ENCODE measurements at regions not wholly inside any gene's neighbourhood (a gene's known extent, or its start where the extent isn't known, plus 50 kb on each side); places are given as distances from the start of the nearest gene placed in this dataset.
"Not testable (repeated sequence)": the region's sequence is repeated elsewhere in the genome, so short reads cannot be mapped to it uniquely, and the experiment has no call there.

DNA sequence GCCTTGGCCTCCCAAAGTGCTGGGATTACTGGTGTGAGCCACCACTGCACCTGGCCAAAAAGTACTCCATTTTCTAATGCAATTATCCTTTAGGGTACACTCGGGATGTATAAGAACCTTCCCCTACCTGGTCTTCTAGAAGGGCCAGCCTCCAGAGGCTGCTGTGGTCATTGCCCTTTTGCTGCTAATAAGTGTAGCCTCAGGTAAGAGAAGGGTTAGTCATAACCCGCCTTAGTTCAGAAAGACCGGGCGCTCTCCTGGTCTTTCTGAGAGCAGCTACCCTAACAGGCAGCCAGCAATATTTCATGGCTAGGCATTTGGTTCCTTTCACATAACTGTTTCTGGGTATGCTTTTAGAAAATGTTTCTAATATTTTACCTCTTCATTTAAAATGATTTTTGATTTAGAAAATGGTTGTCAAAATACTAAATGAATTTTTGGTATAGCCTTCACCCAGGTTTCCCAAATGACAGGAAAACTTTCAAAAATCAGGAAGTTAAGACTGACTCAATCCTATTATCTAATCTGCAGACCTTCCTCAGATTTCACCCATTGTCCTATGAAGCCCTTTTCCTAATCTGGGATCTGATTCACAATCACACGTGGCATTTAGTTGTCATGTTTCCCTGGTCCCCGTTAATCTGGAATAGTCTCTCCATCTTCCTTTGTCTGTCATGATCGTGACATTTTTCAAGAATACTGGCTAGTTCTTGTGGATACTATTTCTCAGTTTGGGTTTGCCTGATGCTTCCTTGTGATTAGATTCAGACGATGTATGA, 479.0 kb downstream of the SIPA1L2 start:
- no peak for DNase-seq

DNA sequence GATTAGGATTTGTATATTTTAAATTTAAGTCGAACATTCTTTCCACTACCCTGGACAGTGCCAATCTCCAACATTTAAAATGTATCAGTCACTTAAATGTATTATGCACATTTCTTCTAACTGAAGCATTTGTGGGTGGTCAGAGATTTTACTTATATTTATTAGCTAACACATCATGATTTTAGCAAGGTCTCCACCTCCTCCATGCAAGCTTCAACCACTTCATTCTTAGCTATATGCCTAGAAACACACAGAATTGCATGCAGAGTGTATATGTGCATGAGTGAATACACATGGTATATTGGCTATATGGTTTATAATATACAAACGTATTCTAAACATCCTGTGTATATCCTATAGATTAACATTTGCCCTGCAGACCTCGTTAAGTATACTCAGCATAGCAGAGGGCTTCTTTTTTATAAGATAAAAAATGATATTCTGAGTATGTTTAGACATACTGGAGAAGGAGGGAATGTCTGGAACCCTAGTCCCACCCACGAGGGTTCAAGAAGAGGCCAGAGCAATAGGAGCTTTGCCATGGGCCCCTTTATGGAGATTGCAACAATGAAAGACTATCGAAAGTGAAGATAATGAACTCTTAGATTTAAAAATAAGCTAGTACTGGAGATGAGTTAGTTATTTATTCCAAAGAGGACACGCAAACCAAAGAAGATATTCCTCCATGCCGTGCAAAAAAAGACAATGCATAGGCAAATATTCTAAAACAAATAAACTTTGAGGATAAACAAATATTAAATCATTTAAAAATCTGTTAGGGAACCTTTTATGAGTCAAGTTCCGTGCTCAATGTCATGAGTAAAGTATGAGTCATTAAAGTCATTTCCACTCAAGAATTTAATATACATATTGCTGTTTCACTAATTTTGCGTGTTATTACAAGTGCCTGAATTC, 480.4 kb downstream of the SIPA1L2 start:
- DNase-seq = peak; percentile 54

DNA sequence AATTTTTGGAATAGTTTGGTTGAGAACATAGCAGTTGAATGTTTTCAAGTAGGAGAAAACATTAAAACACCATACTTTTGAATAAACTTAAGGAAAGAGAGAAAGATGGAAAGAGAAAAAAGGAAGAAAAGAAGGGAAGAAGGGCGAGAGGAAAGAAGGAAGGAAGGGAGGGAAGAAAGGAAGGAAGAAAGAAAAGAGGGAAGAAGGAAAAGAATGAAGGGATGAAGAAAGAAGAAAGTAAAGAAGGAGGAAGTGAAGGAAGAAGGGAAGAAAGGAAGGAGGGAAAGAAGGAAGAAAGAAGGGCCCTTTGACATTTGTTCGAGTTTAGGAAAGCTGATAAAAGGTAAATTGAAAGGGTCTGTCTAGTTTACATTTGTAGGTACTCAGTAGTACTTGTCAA, 482.7 kb downstream of the SIPA1L2 start:
- DNase-seq = no peak

DNA sequence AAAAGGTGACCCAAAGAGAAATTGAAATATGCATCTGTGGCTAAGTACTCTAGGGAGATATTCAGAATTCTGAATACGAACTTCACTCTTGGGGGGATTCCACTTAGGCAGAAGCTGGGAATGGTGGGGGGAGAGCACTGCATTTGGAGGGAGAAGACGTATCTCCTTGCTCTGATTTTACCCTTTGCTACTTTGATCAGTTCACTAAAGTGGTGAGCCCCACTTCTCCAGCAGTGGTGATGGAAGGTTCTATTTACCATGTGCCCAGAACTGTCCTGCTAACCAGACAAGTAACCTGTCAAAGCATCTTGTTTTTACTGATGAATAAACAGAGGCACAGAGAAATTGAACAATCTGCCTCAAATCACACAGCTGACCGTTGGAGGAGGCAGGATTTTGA, 483.4 kb downstream of the SIPA1L2 start:
- DNase-seq = no peak

DNA sequence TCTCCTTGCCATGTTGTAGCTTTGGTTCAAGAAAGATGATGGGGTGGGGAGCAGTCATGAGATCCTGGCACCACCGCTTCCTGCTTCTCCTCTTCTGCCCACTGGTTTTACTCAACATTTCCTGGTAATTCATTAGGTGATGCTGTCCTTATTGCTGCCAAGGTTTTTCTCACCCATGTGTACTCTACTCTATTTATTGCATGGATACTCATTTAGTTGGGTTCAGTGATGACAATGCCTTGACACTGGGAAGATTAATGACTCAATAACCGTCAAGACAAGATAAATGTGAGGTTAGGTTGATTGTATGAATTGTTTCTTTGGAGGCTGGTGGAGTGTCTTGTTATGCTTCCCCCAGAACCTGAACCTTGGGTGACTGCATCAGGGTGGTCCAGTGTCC, 484.2 kb downstream of the SIPA1L2 start:
- peak; percentile 45 for DNase-seq

DNA sequence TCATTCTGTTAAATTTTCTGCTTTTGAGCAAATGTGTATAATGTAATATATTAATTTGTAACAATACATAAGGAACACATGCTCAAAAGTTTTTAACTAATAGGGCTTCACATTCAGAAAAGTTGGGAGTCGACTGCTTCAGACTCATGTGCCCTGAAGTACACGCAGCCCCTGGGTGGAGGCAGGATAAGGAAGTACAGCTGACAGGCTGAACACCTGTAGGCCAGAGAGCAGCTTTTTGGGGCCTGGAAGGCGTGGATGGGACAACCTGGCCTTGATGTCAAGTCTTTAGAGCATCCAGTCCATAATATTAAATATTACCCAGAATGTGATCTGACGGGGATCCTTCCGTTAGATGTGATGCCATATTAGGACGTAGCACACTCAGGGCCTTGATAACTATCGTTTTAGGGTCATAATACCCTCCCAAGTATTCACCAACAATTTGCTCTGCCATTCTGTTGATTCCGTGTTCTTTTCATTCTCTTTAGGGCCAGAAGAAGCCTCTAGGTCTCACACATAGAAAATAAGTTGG, 485.2 kb downstream of the SIPA1L2 start:
- DNase-seq = no peak

DNA sequence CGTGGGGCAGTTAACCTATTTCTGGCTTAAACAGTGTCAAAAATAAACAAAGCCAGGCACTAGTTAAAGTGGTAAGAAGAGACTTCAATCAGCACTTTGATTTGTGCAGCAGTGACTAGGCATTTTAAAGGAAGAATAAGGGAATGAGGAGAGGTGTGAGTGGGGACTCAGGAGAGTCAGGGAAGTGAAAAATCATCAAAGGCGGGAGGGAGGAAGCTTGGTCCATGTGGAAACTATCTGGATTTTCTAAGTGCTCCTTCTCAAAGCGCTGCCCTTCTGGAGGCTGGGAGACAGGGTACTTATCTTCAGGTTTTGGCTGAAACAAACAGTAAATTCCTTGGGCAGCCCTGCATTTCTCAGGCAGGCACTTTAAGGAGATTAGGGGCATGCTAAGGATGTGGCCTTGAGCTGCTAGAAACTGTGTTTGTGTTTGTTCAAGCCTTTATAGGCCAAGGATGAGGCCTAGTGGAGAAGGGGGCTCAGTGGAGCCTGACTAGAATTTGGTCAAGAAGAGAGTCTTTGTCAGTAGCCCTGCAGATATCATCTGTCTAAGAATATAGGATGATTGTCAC, 486.5 kb downstream of the SIPA1L2 start:
- peak; percentile 2 for DNase-seq

DNA sequence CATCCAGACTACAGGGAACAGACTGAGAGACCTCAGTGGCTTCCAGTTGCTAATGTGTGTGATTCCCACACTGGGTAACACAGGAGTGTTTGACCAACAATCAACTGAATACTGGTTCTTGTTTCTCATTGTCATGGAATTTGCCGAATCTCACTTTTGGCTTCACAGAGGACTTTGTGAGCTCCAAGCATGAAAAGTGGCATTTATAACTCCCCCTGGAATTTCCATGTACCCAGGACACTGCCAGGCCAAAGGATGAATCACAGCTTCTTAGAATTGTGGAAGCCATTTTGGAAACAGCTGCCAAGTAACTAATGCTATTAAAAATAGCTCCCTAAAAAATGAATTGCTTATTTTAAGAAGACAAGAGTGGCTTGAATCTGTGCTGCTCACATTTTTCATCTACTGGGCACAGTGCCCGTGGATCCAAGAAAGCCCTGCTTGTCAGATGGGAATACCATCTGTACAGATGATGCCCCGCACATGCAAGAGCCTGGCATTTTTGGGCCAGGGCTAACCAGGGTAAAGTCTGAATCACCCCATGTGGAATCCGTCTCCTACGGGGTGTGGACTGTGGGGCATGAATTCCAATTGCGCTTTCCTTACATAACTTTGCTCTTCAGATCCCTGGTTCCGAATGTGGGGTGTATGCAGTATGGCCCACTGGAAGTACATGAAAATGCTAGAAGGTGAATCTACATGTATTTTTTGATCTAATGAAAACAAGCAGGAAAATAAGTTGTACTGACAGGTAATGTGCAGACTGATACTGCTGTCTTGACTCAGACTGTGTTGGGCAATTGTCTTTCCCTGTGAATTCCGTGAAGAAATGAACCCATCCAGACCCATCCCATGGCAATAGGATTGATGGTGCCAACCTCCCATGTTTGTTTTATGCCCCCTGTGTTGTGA, 487.3 kb downstream of the SIPA1L2 start:
- DNase-seq = peak; percentile 85

DNA sequence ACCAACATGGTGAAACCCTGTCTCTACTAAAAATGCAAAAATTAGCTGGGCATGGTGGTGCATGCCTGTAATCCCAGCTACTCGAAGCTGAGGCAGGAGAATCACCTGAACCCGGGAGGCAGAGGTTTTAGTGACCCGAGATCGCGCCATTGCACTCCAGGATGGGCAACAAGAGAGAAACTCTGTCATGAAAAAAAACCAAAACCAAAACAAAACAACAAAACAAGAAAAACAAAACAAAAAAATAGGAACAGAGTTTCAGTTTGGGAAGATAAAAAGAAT, 488.8 kb downstream of the SIPA1L2 start:
- not testable (repeated sequence) for DNase-seq

DNA sequence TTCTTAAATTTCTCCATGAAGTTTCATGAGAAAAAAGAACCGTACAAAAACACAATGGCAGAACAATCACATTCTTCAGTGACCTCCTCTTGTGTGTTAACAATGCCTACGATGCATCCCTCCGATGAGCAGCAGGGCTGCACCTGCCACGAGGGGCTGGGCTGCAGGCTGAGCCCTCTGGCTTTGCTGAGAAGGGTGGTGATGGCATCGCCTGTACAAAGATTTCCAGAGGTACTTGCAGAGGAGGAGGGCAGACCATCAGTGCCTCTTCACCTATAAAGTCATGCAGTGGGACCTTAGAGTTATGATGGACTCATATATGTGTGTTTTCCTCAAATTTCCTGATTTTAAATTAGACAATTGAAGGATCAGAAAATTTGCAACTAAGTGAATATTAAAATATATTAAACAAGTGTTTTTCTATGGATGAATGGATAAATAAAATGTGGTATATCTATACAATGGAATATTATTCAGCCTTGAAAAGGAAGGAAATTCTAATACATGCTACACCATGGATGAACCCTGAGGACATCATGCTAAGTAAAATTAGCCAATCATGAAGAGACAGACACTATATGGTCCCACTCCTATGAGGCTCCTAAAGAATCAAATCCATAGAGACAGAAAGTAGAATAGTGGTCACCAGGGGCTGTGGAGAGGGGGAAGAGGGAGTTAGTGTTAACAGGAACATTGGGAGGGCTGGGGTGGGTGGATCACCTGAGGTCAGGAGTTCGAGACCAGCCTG, 489.3 kb downstream of the SIPA1L2 start:
- DNase-seq = no peak

DNA sequence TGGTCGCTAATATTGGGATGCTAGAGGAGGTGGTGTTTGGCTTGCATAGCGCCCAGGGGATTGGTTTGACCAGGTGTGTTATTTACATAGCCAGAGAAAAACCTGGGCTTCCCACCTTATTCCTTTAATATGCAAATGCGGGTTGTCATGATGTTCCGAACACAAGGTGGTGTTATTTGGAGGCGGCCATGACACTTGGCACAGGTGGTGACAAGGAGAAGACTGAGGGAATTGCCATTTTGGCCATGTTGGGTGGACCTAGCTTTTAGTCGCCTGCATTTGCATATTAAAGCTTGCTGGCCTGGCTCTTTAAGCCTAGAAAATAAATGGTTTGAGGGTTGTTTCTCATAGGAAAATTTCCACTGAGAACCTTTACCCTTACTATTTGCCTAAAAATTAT, 490.5 kb downstream of the SIPA1L2 start:
- DNase-seq = no peak

DNA sequence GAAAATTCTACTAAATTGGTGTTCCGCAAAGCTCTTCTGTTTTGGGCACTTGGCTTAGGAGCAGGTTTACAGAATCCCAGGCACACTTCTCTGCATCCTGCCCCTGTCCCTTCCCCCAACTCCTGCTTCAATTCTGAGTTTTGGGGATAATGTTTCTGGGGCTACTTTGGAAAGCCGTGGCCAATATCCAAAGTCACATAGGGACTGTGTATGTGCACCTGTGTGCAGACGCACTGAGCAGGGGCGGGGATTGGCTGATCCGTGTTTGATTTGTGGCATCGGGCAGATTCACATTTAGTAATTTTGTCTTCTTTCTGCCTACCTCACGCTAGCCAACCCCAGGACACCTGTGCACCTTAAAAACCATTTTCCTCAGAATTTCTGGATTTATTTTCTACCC, 491.9 kb downstream of the SIPA1L2 start:
- no peak for DNase-seq

DNA sequence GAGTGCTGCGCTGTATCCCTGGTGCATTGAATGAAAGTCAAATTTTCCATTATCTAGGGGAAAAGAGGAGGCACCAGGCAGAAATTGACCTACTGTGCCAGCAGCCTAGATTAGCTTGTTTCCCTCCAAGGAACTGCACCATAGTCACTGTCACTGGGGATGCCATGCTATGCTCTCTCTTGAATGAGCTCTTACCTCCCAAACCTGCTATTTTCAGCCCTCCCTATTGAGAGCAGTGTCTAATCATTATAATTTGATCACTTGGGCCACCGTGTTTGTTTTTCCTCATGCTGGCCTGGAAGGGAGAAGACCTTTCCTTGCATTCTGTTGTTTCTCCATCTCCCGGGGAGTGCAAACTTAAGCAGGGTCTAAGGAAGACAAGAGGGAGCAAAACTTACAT, 492.9 kb downstream of the SIPA1L2 start:
- DNase-seq = no peak

DNA sequence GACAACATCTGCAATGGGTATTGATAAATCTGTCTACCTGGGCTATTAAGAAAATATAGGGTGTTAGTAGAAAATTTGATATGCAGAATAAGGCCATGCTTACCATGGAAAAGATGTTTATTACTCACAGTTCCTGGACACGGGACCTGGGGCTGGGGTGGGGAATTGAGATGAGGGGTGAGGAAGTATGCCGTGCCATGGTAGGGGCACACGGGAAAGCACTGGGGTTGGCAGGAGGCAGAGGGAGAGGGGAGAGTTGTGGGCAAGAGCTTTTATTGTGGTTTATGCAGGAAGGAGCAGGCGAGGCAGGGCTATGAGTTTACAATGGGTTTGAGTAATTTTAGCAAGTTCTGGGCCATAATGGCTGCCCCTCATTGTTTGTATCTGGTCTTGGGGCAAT, 493.8 kb downstream of the SIPA1L2 start:
- no peak for DNase-seq

DNA sequence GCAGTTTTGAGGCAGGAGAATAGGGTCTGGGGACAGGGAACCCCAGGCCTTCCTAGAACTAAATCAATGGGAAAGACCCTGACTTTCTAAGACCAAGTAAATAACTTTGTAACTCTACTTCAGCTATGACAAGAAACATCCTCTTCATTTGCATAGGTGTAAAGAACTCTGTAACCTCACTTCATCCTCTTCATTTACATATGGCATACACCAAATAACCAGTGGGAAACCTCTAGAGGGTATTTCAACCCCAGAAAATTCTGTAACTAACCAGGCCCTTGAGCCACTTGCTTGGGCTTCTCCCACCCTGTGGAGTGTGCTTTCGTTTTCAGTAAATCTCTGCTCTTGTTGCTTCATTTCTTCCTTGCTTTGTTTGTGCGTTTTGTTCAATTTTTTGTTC, 495.6 kb downstream of the SIPA1L2 start:
- DNase-seq = no peak

DNA sequence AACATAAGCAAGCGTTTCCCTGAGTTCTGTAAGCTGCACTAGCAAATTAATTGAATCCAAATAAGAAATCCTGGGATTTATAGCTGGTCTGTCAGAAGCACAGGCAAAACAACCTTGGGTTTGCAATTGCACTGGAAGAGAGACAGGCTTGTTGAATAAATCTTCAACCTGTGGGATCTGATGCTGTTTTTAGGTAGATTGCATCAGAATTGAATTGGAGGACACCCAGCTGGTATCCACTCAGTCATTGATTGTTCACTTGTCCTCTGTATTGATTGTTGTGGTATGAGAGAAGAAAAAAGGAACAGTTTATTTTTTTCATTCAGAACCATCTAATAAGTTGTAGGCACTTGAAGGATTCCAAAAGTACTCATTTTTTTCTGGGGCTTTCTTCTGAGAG, 497.4 kb downstream of the SIPA1L2 start:
- DNase-seq = no peak

DNA sequence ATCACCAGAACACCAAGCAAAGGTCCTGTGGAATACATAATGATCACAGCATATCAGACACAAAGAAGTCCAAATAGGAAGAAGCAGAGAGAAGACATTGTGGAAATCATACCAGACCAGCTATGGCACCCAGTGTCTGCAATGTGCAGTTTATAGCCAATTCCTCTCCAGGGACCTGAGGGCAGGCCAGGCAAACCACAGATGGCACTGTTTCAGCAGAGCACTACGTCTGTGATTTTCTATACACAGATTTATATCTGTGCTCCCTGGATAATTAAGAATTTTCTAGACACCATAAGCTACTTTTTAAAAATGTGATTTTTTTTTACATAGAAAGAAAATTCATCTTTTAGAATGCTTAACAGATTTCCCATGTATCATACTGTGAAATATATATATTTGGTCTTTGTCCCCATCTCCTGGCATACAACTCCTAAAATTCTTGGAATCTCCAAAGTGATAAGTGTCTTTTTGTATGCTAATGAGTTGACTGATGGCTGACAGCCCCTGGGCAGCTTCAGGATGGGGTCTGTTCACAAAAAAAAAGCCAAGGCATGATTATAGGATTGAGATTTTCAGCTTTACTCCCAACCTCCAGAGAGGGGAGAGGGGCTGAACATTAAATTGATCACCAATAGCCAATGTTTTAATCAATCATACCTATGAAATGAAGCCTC, 498.1 kb downstream of the SIPA1L2 start:
- DNase-seq = no peak

DNA sequence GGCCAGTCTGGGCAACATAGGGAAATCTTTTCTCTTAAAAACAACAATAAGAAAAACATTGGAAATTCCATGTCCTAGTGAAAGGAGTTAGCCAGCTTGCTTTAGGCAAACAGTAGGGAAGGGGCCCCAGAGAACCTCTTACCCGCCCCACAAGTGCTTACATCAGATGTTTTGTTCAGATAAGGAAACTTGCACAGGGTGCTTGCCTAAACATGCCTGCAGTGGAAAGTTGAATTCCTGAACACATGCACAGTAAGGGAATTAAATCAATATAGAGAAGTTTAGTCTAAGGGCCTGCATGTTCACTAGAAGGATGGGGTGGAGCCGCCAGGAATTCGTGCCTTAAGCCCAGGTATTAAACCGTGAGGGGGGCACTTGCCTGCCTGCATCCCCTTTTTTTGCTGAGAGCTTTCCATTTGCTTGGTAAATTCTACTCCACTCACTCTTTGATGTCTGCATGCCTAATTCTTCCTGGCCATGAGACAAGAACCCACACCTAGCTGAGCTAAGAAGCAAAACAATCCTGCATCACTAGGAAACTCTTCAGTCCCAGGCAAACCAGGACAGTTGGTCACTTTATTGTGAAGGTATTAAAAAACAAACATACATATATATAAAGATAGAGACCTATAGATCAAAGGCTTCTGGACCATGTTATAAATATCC, 499.0 kb downstream of the SIPA1L2 start:
- DNase-seq = no peak

DNA sequence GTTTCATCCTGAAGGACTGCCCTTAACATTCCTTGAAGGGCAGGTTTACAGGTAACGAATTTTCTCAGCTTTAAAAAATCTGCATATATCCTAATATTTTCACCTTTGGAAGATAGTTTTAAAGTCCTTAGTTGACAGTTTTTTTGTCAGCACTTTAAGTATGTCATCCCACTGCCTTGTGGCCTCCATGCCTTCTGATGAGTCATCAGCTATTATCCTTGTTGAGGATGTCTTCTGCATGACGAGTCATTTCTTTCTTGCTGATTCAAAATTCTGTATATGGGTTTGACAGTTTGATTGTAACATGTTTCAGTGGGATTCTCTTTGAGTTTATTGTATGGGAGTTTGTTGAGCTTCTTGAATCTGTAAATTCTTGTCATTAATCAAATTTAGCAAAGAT, 500.6 kb downstream of the DISC1 start:
- peak; percentile 86 for DNase-seq

Measured in fibroblast of skin of abdomen (primary cell).